GM18873 (cell line): ENCODE measurements at regions not wholly inside any gene's neighbourhood (a gene's known extent, or its start where the extent isn't known, plus 50 kb on each side); places are given as distances from the start of the nearest gene placed in this dataset.

ENCODE experiments used
- ATAC-seq: cut with Tn5 transposase; IDR thresholded peaks from one replicate; pipeline ENCODE4 v1.9.1; 2021; ENCODE audit warnings: mild to moderate bottlenecking, moderate library complexity, moderate number of reproducible peaks; ENCODE audit not compliant: unreplicated experiment, low FRiP score

DNA sequence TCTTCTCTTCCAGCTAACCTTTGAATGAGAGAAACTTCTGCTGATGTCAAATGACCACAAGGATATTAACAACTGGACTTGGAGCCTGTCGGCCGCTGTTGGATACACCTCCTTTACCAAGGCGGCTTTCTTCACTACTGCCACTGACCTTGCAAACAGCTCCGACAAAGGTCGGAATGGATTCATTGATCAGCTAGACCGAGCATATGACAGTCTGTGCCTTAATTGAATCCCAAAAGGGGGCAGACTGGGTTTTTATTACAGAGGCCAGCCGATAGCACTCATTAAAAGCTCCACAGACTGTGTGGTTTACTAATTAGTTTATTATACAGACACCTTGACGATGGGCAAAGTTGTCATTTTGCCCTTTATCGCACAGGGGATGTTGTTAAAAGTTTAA is 394.5 kb downstream of the RERGL start:
- no peak for ATAC-seq

DNA sequence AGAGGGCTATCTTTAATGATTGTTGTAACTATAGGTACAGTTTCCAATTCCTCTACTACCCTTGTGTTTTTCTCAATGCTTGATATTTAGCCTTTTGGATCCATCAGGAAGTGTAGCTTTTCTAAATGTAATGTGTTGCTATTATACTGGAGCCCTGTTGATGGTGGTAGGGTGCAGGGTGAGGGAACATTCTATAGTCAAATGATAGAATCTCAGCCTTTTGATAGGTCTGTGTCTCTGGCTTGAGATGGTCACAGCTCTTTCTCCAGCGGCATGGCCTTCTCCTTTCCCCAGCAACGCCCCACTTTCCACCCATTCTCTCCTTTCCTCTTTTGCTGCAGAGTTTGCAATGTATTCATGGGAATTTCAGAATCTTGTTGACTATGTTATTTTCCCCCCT is 398.6 kb downstream of the RERGL start:
- no peak for ATAC-seq

DNA sequence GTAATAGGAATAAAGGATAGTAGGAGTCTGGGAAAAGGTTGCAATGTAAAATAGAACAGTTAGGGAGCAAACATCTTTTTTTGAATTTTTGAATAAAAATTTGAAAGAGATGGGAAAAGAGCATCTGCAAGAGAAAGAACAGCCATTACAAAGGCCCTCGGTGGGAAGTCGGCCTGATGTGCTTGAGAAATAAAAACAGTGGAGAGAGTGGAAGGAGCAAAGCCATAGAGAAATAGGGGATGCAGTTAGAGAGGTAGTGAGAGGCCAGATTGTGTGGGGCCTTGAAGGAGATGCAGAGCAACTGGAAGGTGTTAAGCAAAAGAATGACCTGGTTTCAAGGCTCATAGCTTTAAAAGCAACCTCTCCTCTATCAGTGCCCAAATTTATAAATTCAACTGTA is 409.8 kb downstream of the RERGL start:
- no peak for ATAC-seq

DNA sequence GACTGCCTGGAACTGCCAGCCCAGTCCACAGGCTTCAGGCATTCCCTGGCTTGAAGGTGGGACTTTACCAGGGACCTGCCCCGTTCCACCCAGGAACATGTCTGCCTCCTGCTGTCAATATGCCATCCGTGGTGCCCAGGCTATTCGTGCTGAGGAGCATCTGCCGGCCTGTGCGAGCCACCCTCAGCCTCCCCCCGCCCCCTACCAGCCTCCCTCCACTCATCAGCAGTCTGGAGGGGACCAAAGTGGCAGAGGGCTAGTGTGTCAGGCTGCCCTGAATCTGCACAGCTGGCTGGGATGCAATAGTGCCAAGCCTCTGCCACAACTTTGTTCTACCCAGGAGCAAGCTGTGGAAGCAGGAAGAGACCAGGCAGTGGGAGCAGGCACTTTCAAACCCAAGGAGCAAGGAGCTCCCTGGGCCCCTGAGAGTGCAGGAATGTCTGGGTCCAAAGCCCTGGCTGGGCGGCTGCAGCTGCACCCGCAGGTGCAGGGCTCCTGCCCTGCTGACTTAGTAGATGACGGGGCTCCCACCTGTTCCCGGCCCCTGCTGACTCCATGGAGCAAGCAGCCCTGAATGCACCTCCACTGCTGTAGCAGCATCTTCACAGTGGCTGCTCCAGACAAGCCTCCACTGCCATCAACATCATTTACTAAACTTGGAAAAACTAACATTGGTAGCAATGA is 423.2 kb downstream of the RERGL start:
- ATAC-seq = no peak

DNA sequence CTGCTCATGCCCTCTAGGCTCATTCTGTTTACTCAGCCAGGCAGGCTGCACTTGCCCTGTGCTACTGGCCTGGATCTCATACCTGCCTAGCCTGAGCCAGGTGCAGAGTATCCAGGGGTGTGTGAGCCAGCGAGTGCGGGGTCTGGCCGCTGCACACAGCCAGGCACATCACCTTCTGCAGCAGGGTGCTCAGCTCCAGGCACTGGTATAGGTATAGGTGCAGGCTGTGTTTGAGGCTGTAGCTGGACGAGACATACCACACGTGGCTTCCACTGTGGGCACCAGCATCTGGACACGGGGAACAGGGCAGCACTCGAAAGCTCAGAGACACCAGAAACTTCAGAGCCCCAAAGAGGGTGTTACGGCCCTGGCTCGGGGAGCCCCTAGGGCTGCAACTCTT is 424.2 kb downstream of the RERGL start:
- no peak for ATAC-seq

DNA sequence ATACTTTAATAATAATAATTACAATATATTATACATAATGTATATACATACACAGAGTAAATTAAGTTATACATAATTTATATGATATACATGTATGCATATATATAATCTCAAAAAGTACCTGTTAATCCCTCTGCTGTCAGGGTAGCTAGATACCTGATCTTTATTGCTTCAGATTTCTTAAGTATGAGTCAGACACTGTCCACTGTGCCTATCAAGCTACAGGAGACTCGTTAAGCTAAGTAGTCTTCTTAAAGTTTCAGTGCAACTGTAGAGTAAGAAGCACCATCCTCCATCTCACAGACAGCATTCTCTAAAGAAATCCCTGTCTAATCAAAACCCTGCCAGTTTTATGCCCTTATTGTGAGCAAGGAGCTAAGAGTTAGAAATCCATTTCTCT is 428.7 kb downstream of the RERGL start:
- ATAC-seq = no peak

DNA sequence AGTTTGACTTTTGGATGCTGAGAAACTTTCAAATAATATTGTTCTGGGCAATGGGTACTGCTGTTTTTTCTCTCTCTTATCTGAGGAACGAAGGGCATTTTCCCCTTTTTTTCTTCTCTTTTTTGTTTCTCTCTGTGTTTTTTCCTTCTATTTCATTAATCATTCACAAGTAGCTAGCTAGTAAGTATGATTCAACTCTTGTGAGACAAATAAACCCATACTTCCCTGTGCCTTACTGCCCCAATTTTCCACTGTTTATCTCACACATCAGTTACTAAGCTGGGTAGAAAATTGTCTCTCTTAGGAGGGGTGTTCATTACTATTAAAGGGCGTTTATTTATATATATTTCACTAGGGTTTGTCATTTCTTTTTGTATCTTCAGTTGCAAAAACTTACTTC is 437.6 kb downstream of the RERGL start:
- no peak for ATAC-seq

DNA sequence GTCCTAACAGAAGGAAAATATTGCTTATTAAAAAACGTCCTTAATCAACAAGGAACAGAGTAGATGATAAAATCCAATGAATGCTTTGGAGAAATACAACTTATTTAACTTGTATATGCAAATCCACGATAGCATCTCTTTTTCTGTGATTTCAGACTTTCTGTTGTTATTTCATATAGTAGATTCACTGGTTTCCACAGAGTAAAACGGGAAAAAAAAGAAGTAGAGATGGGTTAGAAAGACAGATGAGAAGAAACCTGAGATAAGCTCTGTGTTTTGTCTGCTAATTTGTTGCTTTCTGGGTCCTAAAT is 447.7 kb downstream of the RERGL start:
- no peak for ATAC-seq

DNA sequence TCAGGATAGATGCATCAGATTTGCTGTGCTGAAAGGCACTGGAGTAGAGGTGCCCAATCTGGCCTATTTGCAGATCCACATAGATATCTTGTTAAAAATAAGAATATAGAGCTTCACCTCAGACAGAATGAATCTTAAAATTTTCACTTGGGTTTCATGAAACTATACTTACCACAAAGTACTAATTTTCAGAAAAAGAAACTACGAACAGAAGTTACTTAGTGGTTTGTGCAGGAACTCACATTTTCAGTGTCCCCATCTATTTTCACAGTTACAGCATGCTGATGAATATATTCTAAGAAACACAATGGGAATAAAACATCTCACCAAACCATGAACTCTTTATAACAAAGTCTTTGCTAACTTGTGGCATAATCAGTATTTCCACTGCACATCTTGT is 449.4 kb downstream of the RERGL start:
- ATAC-seq = no peak

DNA sequence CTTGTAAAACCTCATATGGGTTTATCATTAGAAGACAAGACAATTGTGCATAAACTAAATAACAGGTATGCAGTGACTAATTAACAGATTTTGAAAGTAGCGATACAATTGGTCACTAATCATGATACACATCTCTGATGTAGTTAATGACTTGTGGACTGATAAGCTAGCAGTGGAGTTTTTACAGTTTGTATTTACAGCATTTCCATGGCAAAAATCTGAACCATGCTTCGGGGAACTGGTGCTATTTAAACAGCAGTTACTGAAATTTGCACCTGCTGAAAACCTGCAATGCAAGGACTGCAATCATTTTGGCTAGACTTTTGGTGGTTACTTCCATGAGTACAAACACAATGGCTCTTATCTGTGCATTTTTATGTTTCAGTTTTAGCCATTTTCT is 471.2 kb downstream of the RERGL start:
- no peak for ATAC-seq

DNA sequence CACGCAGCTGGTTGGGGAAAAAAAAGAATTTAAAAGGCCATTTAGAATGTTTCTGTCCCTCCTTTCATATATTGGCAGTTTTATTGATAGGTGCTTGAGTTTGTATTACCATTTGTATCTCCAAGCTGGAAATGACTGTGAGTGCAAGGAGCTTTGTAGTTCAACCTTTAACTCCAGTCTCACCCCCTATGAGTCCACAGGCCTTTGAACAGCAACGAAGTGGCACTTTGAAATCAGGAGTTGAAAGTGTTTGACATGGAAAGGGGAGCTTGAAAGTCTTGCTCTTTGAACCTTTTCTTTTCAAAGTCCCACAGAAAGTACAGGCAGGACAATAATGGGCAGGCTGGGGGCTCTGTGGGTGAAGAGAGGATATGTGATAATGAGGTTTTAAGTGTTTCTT is 480.3 kb downstream of the RERGL start:
- ATAC-seq = no peak

DNA sequence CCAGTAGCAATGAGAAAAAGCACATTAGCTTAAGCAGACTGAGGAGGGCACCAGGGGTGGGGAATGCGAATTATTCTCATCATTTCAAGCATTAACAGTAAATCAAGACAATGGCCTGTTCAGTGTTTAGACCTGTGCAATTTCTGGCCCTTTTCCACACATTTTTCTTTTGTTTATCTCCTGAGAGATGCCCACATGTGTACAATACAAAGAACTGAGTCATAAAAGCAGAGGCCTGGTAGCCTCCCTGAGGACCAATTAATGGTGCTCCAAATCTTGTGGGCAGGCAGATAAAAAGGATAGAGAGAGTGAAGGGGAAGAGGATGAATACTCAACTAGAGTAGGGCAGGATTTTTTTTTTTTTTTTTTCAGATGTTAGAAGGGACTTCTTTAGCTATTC is 480.8 kb downstream of the RERGL start:
- no peak for ATAC-seq

DNA sequence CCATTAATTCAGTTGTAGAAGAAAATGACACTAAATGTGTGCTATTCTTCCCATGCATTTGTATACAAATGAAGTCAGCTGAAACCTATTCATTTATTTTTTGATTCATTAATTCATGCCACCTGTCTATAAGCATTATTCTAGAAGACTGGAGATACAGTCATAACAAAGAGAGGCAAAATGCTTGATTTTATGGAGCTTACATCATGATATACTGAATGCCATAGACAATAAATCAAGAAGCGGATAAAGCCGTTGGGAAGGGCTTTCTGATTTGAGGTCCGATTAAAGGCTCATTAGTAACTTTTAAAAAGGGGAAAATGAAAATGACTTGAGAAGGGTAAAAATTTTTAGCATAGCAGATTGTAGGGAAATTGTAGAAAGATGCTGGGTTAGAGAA is 494.9 kb downstream of the RERGL start:
- ATAC-seq = no peak

DNA sequence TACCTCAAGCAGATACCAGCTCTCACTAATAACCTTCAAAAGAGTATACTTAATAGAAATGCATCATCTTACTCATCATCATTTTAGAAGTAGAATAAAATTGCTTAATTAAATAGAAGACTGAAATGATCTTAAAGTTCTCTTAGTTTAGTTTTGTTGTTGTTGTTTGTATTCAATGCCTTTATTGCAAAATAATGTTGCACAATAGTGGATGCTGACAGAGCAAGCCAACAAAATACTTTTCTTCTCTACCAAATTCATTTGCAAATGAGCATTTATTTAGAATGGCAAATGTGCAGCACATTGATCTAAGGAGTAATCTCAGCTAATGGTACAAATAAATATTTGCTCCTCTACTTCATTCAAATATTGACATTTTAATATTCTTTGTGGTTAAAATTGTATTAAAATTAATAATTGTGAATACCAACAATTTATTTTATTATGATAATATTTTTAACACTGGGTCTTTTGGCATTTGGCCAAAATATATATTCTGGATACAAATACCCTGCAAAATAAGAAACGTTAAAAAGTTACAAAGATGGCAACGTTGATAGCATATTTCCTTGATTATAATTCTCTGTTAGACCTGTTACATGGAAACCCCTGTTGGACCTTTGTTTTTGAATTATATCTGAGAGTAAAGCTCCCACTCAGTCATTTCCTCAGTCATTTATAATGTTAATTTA is 496.1 kb downstream of the RERGL start:
- ATAC-seq = no peak

DNA sequence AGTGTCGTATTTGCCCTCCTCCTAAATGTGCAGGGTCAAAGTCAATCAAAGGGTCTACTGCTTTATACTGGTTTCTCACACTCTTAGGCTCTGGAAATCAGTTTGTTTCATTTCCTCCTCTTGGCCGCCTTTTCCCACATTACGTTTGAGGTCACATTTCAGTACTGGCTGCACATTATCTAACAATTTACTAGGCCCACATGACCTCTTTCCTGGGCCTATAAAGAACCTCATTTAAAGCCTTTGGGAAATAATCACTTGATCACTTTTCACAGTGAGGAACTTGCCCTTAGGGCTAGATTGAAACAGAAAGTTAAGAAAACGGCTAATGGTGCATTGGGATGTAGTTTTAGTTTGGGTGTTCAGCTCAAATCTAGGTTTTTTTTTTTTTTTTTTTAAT is 497.5 kb downstream of the RERGL start:
- ATAC-seq = no peak

DNA sequence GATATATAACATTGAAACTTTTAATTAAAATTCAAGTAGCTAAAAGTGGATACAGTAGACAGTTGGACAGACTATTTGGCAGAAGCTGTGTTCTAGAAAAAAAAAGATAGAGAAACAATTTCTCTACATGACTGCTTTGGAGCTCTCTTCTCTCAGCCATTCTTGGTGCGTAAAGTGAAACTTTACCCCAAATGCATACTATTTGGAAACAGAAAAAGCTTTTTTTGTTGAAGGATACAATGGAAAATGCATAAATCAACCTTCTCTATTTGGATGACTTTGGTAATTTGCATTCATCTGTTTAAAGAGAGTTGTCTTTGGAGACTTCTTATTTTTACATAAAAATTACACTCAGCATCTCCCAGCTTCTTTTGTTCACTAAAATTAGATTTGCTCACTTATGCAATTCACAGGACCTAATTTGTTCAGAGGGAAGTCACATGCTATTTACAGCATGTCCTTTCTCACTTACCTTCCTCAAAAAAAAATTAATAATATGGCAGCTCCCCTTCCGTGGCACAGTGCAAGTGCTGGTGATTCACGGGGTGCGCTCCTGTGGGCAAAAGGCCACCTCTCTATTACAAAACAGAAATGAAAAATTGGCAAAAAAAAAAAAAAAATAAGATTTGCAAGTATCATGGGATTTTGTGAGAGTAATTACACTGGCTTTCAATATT is 498.9 kb downstream of the RERGL start:
- ATAC-seq = no peak

DNA sequence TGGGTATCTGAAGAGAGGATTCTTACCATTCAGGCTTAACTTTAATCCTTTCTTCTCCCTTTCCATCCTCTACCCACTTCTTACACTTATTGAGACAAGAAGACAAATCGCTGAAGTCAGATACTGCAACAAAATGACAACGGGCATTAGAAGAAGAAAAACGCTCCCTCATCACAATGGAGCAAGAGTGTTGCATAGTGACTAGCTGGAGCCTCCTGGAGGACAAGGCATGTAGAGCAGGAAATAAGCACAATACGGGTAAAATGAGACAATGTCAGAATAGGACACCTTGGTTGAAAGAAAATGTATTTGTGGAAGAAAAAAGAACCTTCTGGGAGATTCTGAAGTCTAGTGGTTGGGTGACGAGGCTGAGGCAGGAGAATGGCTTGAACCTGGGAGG is 501.0 kb downstream of the RERGL start:
- ATAC-seq = no peak

DNA sequence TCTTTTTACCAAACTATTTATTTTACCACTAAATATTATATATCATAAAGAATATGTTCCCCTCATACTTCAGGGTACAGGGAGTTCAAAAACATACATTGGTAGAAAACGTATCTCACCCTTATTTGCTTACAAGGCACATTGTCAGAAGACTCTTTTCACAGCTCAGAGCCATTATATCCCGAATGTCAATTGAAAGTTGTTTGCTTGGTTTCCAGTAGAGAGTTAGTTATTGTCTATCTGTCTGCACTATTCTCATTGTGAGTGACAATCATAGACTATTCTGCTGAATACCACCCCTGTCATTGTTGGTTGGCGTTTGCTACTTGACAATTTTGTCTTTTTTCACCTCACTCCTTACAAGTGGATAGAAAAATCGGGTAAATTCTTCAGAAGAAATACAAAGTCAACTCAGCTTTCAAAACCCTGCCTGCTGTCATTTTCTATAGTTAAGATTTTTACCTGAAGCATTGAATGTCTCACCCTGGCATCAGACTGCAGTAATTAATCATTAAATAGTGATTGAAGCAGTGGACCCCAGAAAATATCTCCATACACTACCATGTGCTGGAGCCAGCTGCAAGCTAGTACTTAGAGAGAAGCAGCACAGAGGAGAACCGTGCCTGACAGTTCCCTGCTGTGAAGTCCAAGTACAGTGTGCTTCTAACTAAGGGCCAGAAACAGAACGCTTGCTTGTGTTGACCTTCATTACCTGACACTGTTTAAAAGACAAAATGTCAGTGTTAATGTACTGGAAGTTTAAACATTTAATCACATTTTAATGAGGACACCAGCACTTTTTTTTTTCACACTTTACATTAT is 510.6 kb downstream of the RERGL start:
- no peak for ATAC-seq

DNA sequence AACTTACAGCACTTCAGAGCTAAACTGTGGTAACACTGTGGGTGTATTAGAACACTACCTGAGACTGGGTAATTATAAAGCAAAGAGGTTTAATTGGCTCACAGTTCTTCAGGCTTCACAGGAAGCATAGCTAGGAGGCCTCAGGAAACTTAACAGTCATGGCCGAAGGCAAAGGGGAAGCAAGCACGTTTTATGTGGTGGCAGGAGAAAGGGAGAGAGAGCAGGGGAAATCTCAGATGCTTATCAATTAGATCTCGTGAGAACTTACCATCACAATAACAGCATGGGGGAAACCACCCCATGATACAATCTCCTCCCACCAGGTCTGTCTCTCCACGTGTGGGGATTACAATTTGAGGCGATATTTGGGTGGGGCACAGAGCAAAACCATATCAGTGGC is 512.6 kb downstream of the RERGL start:
- ATAC-seq = no peak

DNA sequence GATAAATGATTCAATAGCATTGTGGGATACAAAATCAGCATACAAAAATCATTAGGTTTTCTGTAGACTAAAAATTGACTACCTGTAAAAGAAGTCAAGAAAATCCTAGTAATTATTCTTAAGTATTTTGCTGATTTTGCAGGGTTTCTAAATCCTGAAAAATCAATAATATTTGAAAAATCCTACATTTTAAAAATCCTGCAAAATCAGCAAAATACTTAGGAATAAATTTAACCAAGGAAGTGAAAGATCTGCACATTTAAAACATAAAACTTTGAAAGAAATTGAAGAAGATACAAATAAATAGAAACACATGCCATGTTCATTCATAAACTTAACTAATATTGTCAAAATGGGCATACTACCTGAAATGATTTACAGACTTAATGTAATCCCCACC is 517.7 kb downstream of the RERGL start:
- no peak for ATAC-seq

DNA sequence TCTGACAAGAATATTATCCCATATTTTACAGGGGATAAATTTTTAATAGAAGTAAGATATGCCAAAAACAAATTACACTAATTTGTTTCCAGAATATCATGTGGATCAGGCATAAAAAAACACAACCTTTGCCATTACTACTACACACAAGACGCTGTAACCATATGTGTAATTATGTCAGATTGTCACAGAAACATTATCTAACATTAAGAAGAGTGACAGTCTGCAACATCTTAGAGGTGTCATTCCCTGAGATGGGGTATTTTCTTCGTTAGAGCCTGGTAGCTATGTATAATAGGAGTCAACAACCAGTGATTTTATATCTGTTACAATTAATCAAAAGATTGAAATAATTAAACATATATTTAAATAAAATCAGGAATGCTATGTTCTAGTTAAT is 518.9 kb downstream of the RERGL start:
- ATAC-seq = no peak
